ENCODE measurements at regions not wholly inside any gene's neighbourhood (a gene's known extent, or its start where the extent isn't known, plus 50 kb on each side); places are given as distances from the start of the nearest gene placed in this dataset.

GRCh38 chr11:21710809-21711208, 482.1 kb upstream of the ANO5 start:
- TF ChIP-seq RERE (CRISPR knock-in tag; IDR thresholded peaks at IDR 0.05; ENCODE audit: low read depth) (no peak), HNRNPH1 (optimal IDR thresholded peaks at IDR 0.05; ENCODE audit: low read depth, low read length) (no peak), POLR2A (IDR thresholded peaks at IDR 0.05; ENCODE audit: insufficient read depth in 1 of 2, low read depth in 2 of 2, low read length in 2 of 2) (no peak), RAD21 (CRISPR knock-in tag; IDR thresholded peaks at IDR 0.05) (no peak), RCOR2 (CRISPR knock-in tag; IDR thresholded peaks at IDR 0.05) (no peak), CTCF (CRISPR knock-in tag; IDR thresholded peaks at IDR 0.05) (no peak)
